Motor neuron (in vitro differentiated cells): ENCODE measurements at regions not wholly inside any gene's neighbourhood (a gene's known extent, or its start where the extent isn't known, plus 50 kb on each side); places are given as distances from the start of the nearest gene placed in this dataset.
A peak's percentile ranks its signal among the peaks of the same experiment; 100 is the strongest.
"Not testable (repeated sequence)": the region's sequence is repeated elsewhere in the genome, so short reads cannot be mapped to it uniquely, and the experiment has no call there.

Experiments used
- ATAC-seq, 8 experiments: fragments of 200-7000 bp; cut with Tn5 transposase; replicated peaks in 6 of 8; 2 replicates each; pipeline ENCODE4 v1.8.0; 2021; ENCODE audit warnings: mild to moderate bottlenecking in 8 of 8, moderate library complexity in 8 of 8
- H3K27ac ChIP-seq, 2 donors: fragments of 250-450 bp; sonication (Bioruptor Pico); 2 replicates each; pipeline ENCODE4 v1.9.0; 2021; ENCODE audit warnings: antibody characterized with exemption in 2 of 2, mild to moderate bottlenecking in 2 of 2, moderate library complexity in 1 of 2
- H3K4me1 ChIP-seq, 2 donors: fragments of 250-450 bp; sonication (Bioruptor Pico); replicated peaks in 1 of 2; 2 replicates each; pipeline ENCODE4 v1.6.1; 2021; ENCODE audit warnings: antibody characterized with exemption in 2 of 2, mild to moderate bottlenecking in 2 of 2, moderate library complexity in 1 of 2
- H3K4me3 ChIP-seq, 5 donors: fragments of 250-450 bp; sonication (Bioruptor Pico); 2 replicates each; pipeline ENCODE4 v1.9.0; 2021; ENCODE audit warnings: antibody characterized with exemption in 5 of 5, mild to moderate bottlenecking in 5 of 5, moderate library complexity in 4 of 5
- WGBS, 10 experiments: fragments of 450-650 bp; shearing (Covaris generic); methylation state at CpG; one replicate each; pipeline ENCODE4 v1.0.0; 2022; 5-methylcytosine and 5-hydroxymethylcytosine counted together
- in situ Hi-C, 9 experiments: fragments of 400-800 bp; cut with MboI; loops; one replicate each; pipeline ENCODE4 v1.15.0; 2021; ENCODE audit warnings: low sequenced_read_pairs in 9 of 9, low pct_unique_long_range_greater_than_20kb in 2 of 9; ENCODE audit not compliant: unreplicated experiment in 9 of 9

- ATAC-seq = no peak
- in situ Hi-C loops = no loop called here
- H3K4me1 ChIP-seq = no peaks in the 10 kb centered on the region
- H3K27ac ChIP-seq = no peak overlapping the region
- no peak overlapping the region for H3K4me3 ChIP-seq
- WGBS, 10 experiments = 4 to 97% (median 80%) methylated on average over 1 to 8 of the region's 8 CpGs; no CpG with 5 or more reads in 2 of the 10 experiments
Observed at GRCh38 chr5:68049053-68049713, 166.4 kb upstream of the PIK3R1 start.

GRCh38 chr5:68048516-68048915 lies 167.0 kb upstream of the PIK3R1 start:
- Histone ChIP-seq H3K27ac (no peak overlapping the region), H3K4me1 (no peaks in the 10 kb centered on the region), H3K4me3 (no peak overlapping the region)
- in situ Hi-C loops = no loop called here
- 60 to 100% (median 85%) methylated on average over 1 to 2 of the region's 3 CpGs; no CpG with 5 or more reads in 2 of the 10 experiments for WGBS, 10 experiments
- ATAC-seq = no peak

GRCh38 chr5:68048054-68048453 lies 167.5 kb upstream of the PIK3R1 start:
- H3K4me1 ChIP-seq, in situ Hi-C loops, H3K4me3 ChIP-seq: not testable (repeated sequence)

GRCh38 chr5:68047035-68047434 lies 168.5 kb upstream of the PIK3R1 start:
- WGBS, 10 experiments = 0 to 100% (median 47%) methylated on average over 1 of the region's 1 CpG; no CpG with 5 or more reads in 2 of the 10 experiments
- Histone ChIP-seq H3K4me3 (no peak overlapping the region), H3K4me1 (no peaks in the 10 kb centered on the region), H3K27ac (no peak overlapping the region)
- peak in 2 of 8 experiments; percentile 63 to 78 for ATAC-seq
- in situ Hi-C loops = no loop called here

More at GRCh38 chr5:68048054-68048453, 167.5 kb upstream of the PIK3R1 start:
- WGBS, 10 experiments = 75 to 100% (median 85%) methylated on average over 1 to 5 of the region's 5 CpGs; no CpG with 5 or more reads in 1 of the 10 experiments
- not testable (repeated sequence) for ATAC-seq, H3K27ac ChIP-seq

GRCh38 chr5:68046445-68046844 lies 169.1 kb upstream of the PIK3R1 start:
- 0 to 90% (median 41%) methylated on average over 1 to 5 of the region's 5 CpGs; no CpG with 5 or more reads in 2 of the 10 experiments for WGBS, 10 experiments
- ATAC-seq = peak in 3 of 8 experiments; percentile 13 to 98 (median 92)
- in situ Hi-C loops = no loop called here
- H3K4me3 ChIP-seq = no peak overlapping the region
- H3K4me1 ChIP-seq = no peaks in the 10 kb centered on the region
- H3K27ac ChIP-seq = no peak overlapping the region

- Histone ChIP-seq H3K4me3 (no peak overlapping the region), H3K27ac (no peak overlapping the region), H3K4me1 (no peaks in the 10 kb centered on the region)
- in situ Hi-C loops = no loop called here
- no peak for ATAC-seq
- 17 to 96% (median 83%) methylated on average over 1 to 8 of the region's 8 CpGs; no CpG with 5 or more reads in 4 of the 10 experiments for WGBS, 10 experiments
Observed at GRCh38 chr5:68041293-68041692, 174.3 kb upstream of the PIK3R1 start.

GRCh38 chr5:68037546-68037945 lies 178.0 kb upstream of the PIK3R1 start:
- Histone ChIP-seq H3K4me3 (no peak overlapping the region), H3K27ac (no peak overlapping the region), H3K4me1 (no peaks in the 10 kb centered on the region)
- no peak for ATAC-seq
- 57 to 96% (median 80%) methylated on average over 1 to 6 of the region's 6 CpGs for WGBS, 10 experiments
- in situ Hi-C loops = no loop called here

- Histone ChIP-seq H3K27ac (no peak overlapping the region), H3K4me3 (no peak overlapping the region), H3K4me1 (no peaks in the 10 kb centered on the region)
- no peak for ATAC-seq
- 88 to 100% (median 100%) methylated on average over 1 to 4 of the region's 4 CpGs; no CpG with 5 or more reads in 3 of the 10 experiments for WGBS, 10 experiments
- in situ Hi-C loops = no loop called here
Observed at GRCh38 chr5:68033961-68034571, 181.5 kb upstream of the PIK3R1 start.

GRCh38 chr5:68033029-68033428 lies 182.5 kb upstream of the PIK3R1 start:
- WGBS, 10 experiments = 42 to 100% (median 80%) methylated on average over 1 to 4 of the region's 5 CpGs
- no peak overlapping the region for H3K4me3 ChIP-seq

GRCh38 chr5:68032216-68032762 lies 183.3 kb upstream of the PIK3R1 start:
- in situ Hi-C loops = no loop called here
- Histone ChIP-seq H3K4me3 (no peak overlapping the region), H3K4me1 (no peaks in the 10 kb centered on the region), H3K27ac (no peak overlapping the region)
- no peak for ATAC-seq
- 14 to 100% (median 83%) methylated on average over 1 to 5 of the region's 5 CpGs; no CpG with 5 or more reads in 1 of the 10 experiments for WGBS, 10 experiments

More at GRCh38 chr5:68033029-68033428, 182.5 kb upstream of the PIK3R1 start:
- Histone ChIP-seq H3K27ac (no peak overlapping the region), H3K4me1 (no peaks in the 10 kb centered on the region)
- ATAC-seq = no peak
- in situ Hi-C loops = no loop called here

GRCh38 chr5:68028131-68028727 lies 187.3 kb upstream of the PIK3R1 start:
- Histone ChIP-seq H3K4me3 (no peak overlapping the region), H3K4me1 (no peaks in the 10 kb centered on the region), H3K27ac (no peak overlapping the region)
- peak in 1 of 8 experiments; percentile 34 for ATAC-seq
- in situ Hi-C loops = no loop called here
- 6 to 100% (median 86%) methylated on average over 1 to 2 of the region's 2 CpGs; no CpG with 5 or more reads in 3 of the 10 experiments for WGBS, 10 experiments

- Histone ChIP-seq H3K4me1 (no peaks in the 10 kb centered on the region), H3K27ac (no peak overlapping the region), H3K4me3 (no peak overlapping the region)
- in situ Hi-C loops = no loop called here
- peak in 4 of 8 experiments; percentile 55 to 98 (median 96) for ATAC-seq
- WGBS, 10 experiments = 0 to 92% (median 67%) methylated on average over 2 to 4 of the region's 4 CpGs
Observed at GRCh38 chr5:68027519-68027918, 188.0 kb upstream of the PIK3R1 start.
